GM18520 (cell line): ENCODE measurements at regions not wholly inside any gene's neighbourhood (a gene's known extent, or its start where the extent isn't known, plus 50 kb on each side); places are given as distances from the start of the nearest gene placed in this dataset.

Experiments
- ATAC-seq: cut with Tn5 transposase; IDR thresholded peaks from one replicate; pipeline ENCODE4 v1.9.1; 2021; ENCODE audit not compliant: unreplicated experiment

DNA sequence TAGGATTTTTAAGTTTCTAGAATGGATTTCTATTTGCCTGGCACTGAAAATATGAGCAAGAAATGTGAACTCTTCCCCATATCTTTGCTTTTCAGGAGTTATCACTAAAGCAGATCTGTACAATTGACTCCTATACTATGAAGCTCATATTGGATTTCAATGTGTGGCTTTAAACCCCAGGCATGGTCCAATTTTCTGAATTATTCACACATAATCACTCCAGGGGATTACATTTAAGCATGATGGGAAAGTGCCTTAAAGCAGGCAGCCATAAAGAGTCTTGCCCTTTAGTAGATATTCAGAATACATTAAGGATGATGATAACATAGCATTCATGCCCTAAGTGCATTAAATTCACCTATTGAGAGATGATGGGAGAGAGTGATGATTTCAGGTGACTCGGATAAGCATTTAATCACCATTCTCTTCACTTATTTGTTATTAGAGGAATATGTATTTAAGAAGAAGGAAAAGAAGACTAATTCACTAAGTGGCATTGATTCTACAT is 331.8 kb upstream of the ROBO1 start:
- no peak for ATAC-seq

DNA sequence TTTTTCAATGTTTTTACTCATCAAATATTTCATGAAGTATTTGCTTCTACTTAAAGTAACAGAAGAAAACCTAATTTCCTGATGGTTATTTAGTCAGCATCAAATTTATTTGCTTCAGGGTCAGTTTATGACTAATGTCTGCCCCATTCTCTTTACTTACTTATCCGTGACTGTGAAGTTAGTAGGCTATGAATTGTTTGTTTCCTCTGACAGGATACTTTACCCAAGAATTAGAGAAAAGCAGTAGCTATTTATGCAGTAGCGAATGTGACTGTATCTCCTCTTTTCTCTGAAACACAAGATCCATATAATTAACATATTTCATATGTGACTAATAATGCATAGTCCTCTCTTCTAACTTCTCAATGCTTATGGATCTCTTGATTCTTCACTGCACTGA is 329.9 kb upstream of the ROBO1 start:
- ATAC-seq: no peak

- ATAC-seq: no peak
These were observed 329.1 kb upstream of the ROBO1 start for GRCh38 chr3:80096909-80097308.

GRCh38 chr3:80094589-80094988 is 326.8 kb upstream of the ROBO1 start:
- ATAC-seq: no peak

DNA sequence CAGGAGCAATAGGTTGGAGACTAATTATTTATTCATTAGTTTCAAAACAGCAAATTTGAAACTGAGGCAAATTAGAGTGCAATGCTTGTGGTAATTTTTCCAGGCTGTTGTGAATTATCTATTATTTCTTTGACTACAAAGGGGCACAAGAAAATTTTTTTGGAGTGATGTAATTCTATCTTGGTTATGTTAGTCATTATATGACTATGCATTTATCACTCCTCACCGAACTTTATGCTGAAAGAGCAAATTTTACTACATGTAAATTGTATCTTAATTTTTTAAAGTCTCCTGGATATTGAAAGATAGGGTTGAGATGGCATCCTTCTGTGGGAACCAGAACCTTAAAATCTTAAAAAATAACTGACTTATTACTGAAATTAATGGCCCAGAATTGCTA is 320.0 kb upstream of the ROBO1 start:
- ATAC-seq: no peak

DNA sequence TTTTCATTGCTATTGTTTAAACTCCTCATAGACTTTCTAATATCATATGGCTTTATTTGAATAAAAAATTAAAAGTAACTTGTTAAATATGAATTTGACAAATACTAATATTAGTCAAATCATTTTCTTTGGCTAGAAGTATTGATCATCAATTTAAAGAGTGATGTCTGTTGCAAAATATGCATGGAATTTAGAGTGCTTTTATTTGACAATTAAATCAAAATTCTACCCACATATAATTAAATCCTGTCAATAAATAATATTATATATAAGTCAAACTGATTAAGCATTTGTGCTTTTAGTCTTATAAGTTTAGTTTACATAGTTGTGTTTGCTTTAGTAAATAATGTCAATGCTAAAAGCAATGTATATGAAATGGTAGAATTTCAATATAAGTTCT is 318.6 kb upstream of the ROBO1 start:
- no peak for ATAC-seq

- no peak for ATAC-seq
These were observed 312.1 kb upstream of the ROBO1 start for GRCh38 chr3:80079886-80080285.

- no peak for ATAC-seq
These were observed 300.7 kb upstream of the ROBO1 start for GRCh38 chr3:80068459-80068858.

DNA sequence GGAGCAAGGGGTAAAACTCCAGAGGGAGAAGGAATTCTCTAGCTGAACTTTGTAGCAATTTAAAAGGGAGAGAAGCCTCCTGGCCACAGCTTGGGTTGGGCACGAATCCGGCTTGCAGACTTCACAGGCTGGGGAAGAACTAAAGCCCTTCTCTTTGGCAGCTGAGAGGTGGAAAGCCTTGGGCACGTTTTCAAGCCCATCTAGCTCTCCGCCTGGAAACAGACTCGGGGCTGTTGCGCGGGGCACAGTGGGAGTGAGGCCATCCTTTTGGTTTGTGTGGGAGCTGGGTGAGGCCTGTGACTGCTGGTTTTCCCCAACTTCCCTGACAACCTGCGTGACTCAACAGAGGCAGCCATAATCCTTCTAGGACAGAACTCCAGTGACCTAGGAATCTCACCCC is 295.7 kb upstream of the ROBO1 start:
- no peak for ATAC-seq

DNA sequence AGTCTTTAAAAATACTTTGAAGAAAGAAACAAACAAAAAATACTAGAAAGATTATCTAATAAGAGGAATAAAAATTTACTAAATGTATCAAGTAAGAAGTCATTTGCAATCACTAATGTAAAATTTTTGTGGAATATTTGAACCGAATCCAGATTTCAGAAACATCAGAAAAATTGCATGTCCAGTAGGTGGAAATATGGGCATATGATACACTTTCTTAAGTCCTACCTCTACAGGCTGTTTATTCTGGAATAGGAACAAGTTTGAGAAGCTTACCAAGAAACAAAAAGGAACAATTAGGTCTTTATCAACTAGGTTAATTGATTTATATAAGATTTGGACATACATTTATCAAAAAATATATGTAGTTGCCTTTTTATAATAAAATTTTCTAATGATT is 292.9 kb upstream of the ROBO1 start:
- no peak for ATAC-seq

- ATAC-seq: no peak
These were observed 287.5 kb upstream of the ROBO1 start for GRCh38 chr3:80055306-80055705.

DNA sequence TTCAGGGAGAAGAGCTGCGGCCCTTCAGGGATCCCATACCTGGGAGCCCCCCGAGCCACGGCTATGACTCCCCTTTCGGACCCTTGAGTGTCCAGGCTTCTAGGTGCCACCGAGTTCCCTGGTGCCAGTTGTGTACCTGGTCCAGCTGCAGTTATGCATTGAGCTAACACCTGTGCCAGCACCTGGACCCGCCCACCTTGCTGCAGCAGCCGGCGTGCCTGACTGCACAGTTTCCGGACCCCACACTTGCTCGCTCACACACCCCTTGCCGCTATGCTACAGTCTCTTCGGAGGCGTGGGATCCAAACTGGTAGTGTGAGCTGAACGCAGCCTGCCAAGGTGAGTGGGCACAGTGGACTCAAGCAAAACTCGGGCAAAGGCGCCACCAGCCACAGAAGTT is 284.5 kb upstream of the ROBO1 start:
- ATAC-seq: no peak

DNA sequence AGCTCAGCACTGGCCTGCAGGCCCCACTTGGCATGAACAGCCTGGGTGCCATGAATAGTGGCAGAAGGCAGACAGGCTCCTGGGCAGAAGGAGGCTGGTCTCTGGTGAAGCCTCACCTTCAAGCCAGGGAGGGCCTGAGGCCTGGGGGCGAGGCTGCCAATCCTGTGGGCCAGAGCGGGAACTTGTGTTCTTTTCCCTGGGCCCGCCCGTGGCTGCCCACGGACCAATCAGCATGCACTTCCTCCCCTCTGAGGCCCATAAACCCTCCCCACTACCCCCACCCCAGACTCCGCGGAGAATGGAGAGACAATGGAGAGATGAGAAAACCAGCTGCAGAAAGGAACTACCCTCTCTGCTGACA is 283.8 kb upstream of the ROBO1 start:
- ATAC-seq: no peak

- ATAC-seq: no peak
These were observed 283.2 kb upstream of the ROBO1 start for GRCh38 chr3:80050826-80051601.

GRCh38 chr3:80043226-80043625 is 275.4 kb upstream of the ROBO1 start:
- ATAC-seq: no peak

- ATAC-seq: no peak
These were observed 272.3 kb upstream of the ROBO1 start for GRCh38 chr3:80040067-80040466.

DNA sequence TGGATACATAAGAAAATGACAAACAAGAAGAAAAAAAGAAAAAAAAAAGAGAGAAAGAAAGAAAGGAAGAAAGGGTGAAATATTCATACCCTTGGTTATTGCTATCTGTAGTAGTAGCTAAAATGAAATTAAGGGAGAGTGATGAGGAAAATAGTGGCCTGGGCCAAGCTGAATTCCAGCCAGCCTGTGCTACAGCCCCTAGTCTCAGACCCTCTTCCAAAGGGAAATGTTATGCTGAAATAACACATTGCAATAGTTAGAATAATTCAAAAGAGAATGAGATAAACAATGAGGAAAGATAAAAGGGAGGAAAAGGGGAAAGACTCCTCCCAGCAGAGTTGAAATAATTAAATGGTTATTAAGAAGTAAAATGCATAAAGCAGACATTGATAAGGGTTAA is 268.4 kb upstream of the ROBO1 start:
- ATAC-seq: no peak

DNA sequence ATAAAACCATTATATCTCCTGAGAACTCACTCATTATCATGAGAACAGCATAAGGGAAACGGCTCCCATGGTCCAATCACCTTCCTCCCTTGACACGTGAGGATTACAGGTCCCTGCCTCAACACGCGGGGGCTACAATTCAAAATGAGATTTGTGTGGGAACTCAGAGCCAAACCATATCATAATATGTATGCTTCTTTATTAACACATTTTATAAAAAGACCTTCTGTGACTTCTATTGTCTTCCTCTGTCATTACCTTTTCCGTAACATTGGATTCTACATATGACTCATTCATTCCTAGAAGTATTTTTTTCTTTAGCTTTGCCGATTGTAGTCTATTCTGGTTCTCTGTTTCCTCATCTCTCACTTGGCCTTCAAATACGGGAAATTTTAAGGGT is 267.2 kb upstream of the ROBO1 start:
- no peak for ATAC-seq

GRCh38 chr3:80023010-80023409 is 255.2 kb upstream of the ROBO1 start:
- ATAC-seq: no peak

- ATAC-seq: no peak
These were observed 250.6 kb upstream of the ROBO1 start for GRCh38 chr3:80018375-80018774.

DNA sequence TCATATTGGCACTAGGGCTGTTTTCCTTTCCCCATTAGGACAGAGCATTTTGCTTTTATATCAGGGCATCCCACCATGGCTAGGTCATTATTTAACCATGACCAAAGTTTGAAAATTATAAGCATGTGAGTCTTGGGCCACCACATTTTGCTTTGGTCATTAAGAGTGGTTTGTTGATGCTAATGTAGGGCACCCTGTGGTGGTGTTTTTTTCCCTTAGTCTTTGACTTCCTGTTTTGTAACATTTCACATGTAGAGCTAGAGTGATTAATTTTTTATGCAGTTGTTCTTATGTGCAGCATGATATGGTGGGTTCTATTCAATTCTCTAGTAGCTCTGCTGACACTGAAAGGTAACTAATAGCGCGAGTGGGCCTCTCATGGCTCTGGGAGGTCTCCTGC is 249.6 kb upstream of the ROBO1 start:
- no peak for ATAC-seq

DNA sequence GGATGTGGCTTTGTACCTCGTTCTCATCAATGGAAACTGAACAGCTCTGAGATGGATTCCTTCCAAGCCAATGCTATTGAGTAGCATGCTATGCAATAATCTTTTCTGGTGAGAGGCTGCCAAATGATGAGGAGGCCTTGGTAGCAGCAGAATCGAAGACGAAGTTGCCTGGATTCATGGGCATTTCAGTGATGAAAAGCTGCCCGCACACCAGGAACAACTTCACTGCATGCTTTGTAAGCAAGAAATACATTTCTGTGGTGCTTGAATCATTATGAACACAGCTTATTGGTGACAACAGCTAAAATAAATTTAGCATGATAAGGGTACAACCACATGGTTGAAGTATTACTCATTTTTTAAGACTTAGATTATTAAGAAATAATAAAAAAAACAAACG is 246.8 kb upstream of the ROBO1 start:
- no peak for ATAC-seq

DNA sequence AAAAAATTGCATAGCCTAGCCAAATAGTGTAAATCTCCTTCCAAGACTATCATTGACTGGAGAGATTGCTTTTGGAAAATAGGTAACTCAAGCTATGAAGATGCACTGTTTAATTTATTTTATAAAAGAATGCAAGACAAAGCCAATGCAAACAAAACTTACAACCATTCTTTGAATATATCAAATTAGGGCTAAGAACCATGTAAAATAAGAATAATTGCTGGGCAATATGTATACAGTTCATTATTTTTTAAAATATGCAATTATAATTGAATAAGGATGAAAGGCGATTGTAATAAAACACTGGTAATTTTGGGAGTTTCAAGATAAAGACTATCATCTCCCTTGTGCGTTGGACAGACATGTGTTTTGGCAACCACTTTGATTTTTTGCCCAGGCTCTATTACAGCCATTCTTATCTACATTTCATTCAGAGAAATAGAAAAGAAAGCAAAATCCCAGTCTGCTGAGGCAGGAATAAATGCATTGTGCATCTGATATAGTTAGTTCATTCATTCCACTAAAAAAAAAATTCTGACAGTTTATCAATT is 242.3 kb upstream of the ROBO1 start:
- no peak for ATAC-seq
